Transverse colon (tissue), 4 donors: ENCODE measurements at regions not wholly inside any gene's neighbourhood (a gene's known extent, or its start where the extent isn't known, plus 50 kb on each side); places are given as distances from the start of the nearest gene placed in this dataset.

Experiments
- CTCF ChIP-seq, 5 experiments: fragments of 200-600 bp in 3 of 5; fragments of 450-650 bp in 2 of 5; sonication (generic) in 3 of 5; IDR thresholded peaks; 1 replicate in 2 of 5; 2 replicates in 3 of 5; pipeline ENCODE4 v1.5.1; 2016 to 2017; ENCODE audit warnings: antibody characterized with exemption in 5 of 5, inconsistent platforms in 3 of 5, mild to moderate bottlenecking in 2 of 5, moderate library complexity in 1 of 5
- POLR2A ChIP-seq: fragments of 450-650 bp; IDR thresholded peaks from one replicate; pipeline ENCODE4 v1.6.1; 2016; ENCODE audit warnings: antibody characterized with exemption, mild to moderate bottlenecking, moderate library complexity
- POLR2AphosphoS5 ChIP-seq, 3 donors: sonication (generic); formaldehyde crosslinking; IDR thresholded peaks; one replicate each; pipeline ENCODE4 v1.6.1; 2016; ENCODE audit warnings: antibody characterized with exemption in 3 of 3

GRCh38 chr6:12578751-12579150, 137.8 kb upstream of the PHACTR1 start:
- TF ChIP-seq CTCF (IDR thresholded peaks at IDR 0.05) (no peak), POLR2A (no peak), POLR2AphosphoS5 (IDR thresholded peaks at IDR 0.05) (no peak)
